GM18858 (cell line): ENCODE measurements at regions not wholly inside any gene's neighbourhood (a gene's known extent, or its start where the extent isn't known, plus 50 kb on each side); places are given as distances from the start of the nearest gene placed in this dataset.
"Not testable (repeated sequence)": the region's sequence is repeated elsewhere in the genome, so short reads cannot be mapped to it uniquely, and the experiment has no call there.

Experiments
- ATAC-seq: cut with Tn5 transposase; IDR thresholded peaks from one replicate; pipeline ENCODE4 v1.9.1; 2021; ENCODE audit not compliant: unreplicated experiment

DNA sequence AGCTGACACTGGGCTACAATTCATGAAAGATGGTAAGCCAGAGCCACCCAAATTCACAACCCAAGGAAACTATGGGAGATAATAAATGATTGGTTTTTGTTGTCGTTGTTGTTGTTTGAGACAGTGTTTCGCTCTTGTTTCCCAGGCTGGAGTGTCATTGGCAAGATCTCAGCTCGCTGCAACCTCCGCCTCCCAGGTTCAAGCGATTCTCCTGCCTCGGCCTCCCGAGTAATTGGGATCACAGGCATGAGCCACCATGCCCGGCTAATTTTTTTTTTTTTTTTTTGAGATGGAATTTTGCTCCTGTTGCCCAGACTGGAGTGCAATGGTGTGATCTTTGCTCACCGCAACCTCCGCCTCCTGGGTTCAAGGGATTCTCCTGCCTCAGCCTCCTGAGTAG is 65.9 kb upstream of the METTL9 start:
- not testable (repeated sequence) for ATAC-seq

DNA sequence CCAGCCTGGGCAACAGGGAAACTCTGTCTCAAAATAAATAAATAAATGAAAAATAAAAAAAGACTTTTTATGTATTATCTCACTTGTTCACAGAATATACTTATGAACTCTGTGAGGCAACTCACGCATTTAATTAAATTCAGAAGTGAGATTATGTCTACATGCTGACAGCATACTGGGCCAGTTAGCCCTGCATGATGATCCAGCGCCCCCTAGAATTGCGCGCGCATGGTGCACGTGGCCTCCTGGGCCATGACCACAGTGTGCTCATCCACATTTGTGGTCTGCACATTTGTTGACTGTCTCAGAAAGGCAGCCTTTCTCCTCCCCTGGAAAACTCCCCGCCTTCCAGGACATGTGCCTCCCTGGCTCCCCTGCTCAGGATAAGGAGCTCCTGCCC is 64.8 kb upstream of the METTL9 start:
- not testable (repeated sequence) for ATAC-seq

DNA sequence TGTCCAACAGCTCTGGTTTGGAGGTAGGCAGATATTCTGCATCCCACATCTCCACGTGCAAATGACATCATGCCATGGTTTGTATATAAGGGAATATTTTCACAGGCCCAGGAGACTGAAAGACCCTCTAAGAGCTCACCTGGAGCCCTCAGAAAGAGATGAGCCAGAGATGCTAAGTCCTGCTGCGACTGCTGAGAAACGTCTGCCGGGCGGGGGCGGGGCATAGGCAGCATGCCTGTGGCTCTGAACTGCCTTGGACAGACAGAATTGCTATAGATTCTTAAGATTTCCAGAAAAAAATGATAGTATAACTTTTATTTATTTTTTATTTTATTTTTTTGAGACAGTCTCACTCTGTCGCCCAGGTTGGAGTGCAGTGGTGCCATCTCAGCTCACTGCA is 64.2 kb upstream of the METTL9 start:
- not testable (repeated sequence) for ATAC-seq

DNA sequence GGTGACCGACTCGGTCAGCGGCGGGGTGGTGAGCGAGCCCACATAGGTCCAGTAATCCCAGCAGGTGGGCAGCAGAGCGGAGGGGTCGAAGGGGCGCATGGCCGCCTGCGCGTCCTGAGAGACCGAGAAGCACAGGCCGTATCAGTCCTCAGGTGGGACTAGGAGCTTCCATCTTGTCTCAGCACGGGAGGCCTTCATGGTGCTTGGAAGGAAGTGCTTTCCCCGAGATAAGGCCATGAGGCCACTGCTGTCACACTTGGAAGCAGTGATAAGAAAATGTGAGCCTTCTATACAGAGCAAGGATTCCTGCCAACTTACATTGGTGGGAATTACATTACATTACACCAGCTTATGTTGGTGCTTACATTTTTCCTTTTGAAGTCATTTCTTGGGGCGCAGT is 62.6 kb upstream of the METTL9 start:
- ATAC-seq = not testable (repeated sequence)

DNA sequence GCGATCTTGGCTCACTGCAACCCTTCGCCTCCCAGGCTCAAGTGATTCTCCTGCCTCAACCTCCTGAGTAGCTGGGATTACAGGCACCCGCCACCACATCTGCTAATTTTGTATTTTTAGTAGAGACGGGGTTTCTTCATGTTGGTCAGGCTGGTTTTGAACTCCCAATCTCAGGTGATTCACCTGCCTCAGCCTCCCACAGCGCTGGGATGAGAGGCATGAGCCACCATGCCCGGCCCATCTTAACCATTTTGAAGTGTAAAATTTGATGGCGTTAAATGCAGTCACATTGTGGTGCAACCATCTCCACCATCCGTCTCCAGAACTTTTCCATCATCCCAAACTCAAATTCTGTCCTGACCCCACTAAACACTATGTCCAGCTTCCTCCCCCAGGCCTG is 61.8 kb upstream of the METTL9 start:
- not testable (repeated sequence) for ATAC-seq

DNA sequence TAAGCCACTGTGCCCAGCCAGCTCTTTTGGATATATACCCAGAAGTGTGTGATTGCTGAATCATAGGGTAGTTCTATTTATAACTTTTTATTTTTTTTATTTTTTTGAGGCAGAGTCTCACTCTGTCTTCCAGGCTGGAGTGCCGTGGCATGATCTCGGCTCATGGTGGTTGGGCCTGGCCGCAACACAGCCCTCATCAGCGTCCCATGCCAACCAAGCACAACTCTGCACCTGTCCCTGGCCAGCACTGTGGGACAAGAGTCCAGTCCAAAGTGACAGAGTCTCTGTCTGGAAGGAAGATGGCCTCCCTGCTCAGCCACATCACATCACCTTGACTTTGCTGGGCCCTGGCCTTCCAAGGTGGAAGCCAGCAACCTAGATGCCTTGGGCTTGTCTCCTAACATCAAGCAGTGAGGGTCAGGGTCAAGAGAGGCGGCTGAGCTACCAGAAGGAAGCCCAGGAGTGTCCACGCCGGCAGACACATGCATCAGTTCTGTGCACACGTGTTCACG is 60.2 kb upstream of the METTL9 start:
- not testable (repeated sequence) for ATAC-seq

DNA sequence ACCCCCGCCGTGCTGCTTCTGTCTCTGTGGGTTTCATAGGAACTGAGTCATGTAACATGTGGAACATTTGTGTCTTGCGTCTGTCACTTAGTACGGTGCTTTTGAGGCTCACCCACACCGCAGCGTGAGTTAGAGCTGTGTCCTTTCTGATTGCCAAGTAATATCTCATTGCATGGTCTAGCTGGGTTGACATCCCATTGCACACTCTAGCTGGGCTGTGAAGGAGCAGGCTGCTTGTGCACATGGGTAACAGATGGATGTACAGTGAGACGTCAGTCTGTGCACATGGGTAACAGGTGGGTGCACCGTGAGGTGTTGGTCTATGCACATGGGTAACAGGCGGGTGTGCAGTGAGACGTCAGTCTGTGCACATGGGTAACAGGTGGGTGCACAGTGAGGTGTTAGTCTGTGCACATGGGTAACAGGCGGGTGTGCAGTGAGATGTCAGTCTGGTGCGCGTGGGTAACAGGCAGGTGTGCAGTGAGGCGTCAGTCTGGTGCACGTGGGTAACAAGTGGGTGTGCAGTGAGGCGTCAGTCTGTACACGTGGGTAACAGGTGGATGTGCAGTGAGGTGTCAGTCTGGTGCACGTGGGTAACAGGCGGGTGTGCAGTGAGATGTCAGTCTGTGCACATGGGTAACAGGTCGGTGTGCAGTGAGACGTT is 58.5 kb upstream of the METTL9 start:
- ATAC-seq = peak; percentile 65

DNA sequence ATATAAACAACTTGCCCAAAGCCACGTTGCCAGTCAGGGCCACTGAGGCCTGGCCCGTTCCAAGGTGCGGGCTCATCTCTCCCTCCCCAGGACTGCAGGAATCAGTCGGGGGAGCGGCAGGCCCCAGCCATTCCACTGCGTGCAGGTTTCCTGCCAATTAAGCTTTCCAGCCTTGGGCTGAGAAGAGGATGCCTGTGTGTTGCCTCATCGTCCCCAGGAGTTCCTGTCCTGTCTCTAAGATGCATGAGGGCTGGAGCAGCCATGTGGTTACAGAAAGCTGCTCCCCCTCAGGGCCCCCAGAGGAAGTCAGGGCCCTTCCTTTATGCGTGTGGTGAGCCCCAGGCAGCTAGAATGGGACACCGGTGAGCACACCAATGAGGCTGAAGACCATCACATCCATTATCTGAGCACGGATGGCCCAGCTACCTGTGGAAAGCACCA is 57.7 kb upstream of the METTL9 start:
- ATAC-seq = not testable (repeated sequence)

DNA sequence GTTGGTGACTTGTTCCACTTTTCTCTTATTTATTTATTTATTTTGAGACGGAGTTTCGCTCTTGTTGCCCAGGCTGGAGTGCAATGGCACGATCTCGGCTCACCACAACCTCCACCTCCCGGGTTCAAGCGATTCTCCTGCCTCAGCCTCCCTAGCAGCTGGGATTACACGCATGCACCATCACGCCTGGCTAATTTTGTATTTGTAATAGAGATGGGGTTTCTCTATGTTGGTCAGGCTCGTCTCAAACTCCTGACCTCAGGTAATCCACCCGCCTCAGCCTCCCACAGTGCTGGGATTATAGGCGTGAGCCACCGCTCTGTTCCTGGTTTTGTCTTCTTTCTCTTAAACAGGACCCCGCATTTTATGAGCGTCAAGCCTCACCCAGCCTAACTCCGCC is 57.3 kb upstream of the METTL9 start:
- not testable (repeated sequence) for ATAC-seq

DNA sequence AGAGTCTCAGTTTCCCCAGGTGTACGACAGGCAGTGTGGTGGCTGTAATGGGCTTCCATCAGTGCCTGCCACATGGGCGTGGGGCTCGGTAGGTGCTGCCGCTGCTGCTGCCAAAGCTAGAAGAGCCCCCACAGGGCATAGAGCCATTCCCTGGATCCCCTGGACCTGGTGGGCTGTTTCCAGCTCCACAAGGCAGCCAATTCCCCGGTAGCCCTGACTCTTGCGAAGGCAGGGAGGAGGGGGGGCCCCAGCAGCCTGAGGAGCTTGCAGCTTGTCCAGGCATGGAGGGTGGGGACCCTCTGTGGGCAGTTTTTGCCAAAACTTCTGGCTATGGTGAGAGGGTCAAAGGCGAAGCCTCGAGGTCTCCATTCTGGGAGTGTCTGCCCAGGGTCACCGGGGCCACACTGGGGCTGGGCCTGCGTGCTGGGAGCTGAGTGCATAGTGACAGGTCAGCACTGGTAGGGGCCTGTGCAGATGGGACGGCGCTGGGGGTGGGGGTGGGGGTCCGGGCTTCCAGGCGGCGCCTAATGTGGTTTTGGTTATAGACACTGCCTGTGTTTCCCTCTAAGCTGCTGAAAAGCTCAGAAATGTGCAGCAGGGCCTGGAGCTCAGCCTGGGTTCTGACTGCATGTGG is 56.8 kb upstream of the METTL9 start:
- not testable (repeated sequence) for ATAC-seq

DNA sequence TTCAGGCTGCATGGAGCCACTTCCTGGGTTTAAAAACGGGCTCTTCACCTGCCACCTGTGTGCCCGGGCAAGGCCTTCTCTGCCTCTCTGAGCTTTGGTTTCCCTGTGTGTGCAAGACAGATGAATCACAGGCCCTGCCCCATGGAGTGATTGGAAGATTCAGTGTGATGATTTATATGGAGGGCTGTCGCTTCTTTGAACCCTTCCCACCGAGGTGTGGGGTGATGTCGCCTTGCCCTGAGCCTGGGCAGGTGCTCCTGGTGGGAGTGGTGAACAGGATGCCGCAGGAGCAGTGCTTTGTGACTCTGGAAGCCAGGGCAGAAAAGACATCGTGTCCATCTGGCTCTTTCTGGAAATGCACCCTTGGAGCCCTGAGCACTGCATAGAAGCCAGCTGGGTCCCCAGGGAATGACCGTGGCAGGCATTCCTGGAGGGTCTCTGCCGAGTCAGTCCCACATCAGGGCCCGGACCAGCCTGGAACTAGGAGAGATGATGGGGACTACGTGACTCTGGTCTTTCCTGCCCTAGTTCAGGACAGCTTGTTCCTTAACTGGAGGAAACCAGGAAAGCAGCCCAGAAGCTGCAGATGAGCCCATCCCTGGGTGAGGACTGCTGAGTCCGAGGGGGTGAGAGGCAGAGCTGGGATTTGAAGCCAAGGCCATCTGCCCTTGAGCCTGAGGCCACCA is 56.1 kb upstream of the METTL9 start:
- ATAC-seq = not testable (repeated sequence)

DNA sequence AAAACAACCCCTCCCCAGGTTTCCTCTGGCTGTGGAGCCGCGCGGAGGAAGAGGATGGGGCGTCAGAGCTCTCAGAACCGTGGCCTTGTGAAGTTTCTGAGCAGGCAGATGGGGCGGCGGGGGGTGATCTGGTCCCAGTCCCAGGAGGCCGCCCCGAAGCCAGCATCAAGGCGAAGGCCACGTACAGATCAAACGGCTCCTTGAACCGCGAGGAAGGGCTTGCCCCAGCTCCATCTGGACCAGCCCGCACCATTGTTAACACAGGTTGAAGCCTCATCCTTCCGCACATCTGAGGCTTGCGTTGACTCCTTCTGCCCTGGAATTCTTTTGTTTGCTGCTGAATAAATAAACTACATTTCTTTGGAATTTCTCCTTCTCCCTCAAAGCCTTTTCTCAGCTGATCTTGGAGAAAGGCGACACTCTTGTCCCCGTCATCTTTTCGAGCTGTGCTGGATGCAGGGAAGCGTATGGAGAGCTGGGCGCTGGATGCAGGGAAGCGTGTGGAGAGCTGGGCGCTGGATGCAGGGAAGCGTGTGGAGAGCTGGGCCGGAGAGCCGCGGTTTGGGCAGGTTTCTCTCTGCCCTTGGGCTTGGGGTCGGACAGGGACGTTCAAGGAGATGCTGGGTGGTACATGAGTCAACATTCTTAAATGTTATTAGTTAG is 53.6 kb upstream of the METTL9 start:
- not testable (repeated sequence) for ATAC-seq

DNA sequence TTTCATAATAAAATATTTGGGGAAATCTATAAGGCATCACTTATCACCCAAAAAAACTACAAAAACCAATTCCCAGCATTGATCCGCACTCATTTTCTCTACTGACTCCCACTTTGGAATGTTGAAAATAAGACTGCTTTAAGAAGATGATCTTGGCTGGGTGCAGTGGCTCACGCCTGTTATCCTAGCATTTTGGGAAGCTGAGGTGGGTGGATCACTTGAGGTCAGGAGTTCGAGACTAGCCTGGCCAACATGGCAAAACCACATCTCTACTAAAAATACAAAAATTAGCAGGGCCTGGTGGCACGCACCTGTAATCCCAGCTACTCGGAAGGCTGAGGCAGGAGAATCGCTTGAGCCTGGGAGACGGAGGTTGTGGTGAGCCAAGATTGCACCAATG is 50.0 kb upstream of the METTL9 start:
- not testable (repeated sequence) for ATAC-seq
